K562 (cell line): ENCODE measurements at regions not wholly inside any gene's neighbourhood (a gene's known extent, or its start where the extent isn't known, plus 50 kb on each side); places are given as distances from the start of the nearest gene placed in this dataset.

Source experiments
- ATAC-seq: fragments of 200-7000 bp; cut with Tn5 transposase; 3 replicates; pipeline ENCODE4 v1.9.1; 2020; ENCODE audit warnings: moderate library complexity
- BruUV-seq: library from RNA; stranded (reverse); fragments of 400-500 nt; replicated peaks from 2 replicates; lab custom pipeline; 2021; lab: Mats Ljungman, UMichigan
- CTCF ChIA-PET: fragments of 300-600 bp; formaldehyde crosslinking; extraction: SDS; loops from one replicate; lab custom pipeline; 2021; ENCODE audit warnings: low intra/inter-chr PET ratio; lab: Yijun Ruan, JAX
- POLR2A ChIA-PET: fragments of 300-600, 350-650 bp; sonication (Branson Sonifier 250); formaldehyde crosslinking; extraction: SDS; loops from one replicate; lab custom pipeline; 2021; ENCODE audit warnings: antibody characterized with exemption, inconsistent platforms; lab: Yijun Ruan, JAX
- DNase-seq, 4 experiments: peaks; one replicate each; pipeline versions ENCODE4 v3.0.0 to v3.0.0-alpha.2; 2011 to 2018; ENCODE audit warnings: low spot score in 3 of 4, mixed read lengths in 3 of 4; ENCODE audit errors: extremely low read depth in 1 of 4
- FAIRE-seq: peaks from 2 replicates; lab custom pipeline; 2011; peaks lifted over from hg19 to GRCh38; lab: Jason Lieb, UNC
- H2AFZ ChIP-seq: 2 replicates; pipeline ENCODE4 v1.6.0; 2011; ENCODE audit warnings: low read depth, low read length, control low read depth, inconsistent platforms
- H3K27ac ChIP-seq: fragments of 200-600 bp; 3 replicates; pipeline ENCODE4 v1.8.0; 2011; ENCODE audit warnings: low read depth, mild to moderate bottlenecking, control low read depth, inconsistent platforms, low read length, moderate library complexity, mixed read lengths; ENCODE audit errors: extremely low read depth
- H3K27me3 ChIP-seq, 2 experiments: fragments of 300-600 bp in 1 of 2; 2 replicates in 1 of 2; 3 replicates in 1 of 2; pipeline versions ENCODE4 v1.6.0 to v1.8.0; 2011; ENCODE audit warnings: inconsistent platforms in 2 of 2, low read length in 2 of 2, mild to moderate bottlenecking in 1 of 2, mixed read lengths in 1 of 2, moderate library complexity in 1 of 2; ENCODE audit not compliant: control insufficient read depth in 2 of 2, insufficient read depth in 2 of 2
- H3K36me3 ChIP-seq: fragments of 300-600 bp; 3 replicates; pipeline ENCODE4 v1.8.0; 2011; ENCODE audit warnings: mild to moderate bottlenecking, low read length, inconsistent platforms; ENCODE audit not compliant: control insufficient read depth, insufficient read depth
- H3K4me1 ChIP-seq, 2 experiments: fragments of 200-600 bp in 1 of 2; replicated peaks in 1 of 2; 2 replicates in 1 of 2; 3 replicates in 1 of 2; pipeline versions ENCODE4 v1.5.1 to v1.8.0; 2011; ENCODE audit warnings: inconsistent platforms in 2 of 2, low read length in 2 of 2, mild to moderate bottlenecking in 1 of 2, mixed read lengths in 1 of 2, moderate library complexity in 1 of 2; ENCODE audit not compliant: control insufficient read depth in 2 of 2, insufficient read depth in 2 of 2
- H3K4me2 ChIP-seq: 2 replicates; pipeline ENCODE4 v1.6.1; 2011; ENCODE audit warnings: low read length, control low read depth, inconsistent platforms, mixed read lengths; ENCODE audit not compliant: insufficient read depth
- H3K4me3 ChIP-seq: fragments of 200-600 bp; sonication (generic), shearing (Covaris generic); 2 replicates; pipeline ENCODE4 v1.5.1; 2016; ENCODE audit warnings: control low read depth, inconsistent platforms
- H3K79me2 ChIP-seq: fragments of 200-600 bp; 3 replicates; pipeline ENCODE4 v1.8.0; 2011; ENCODE audit warnings: low read length, inconsistent platforms; ENCODE audit not compliant: control insufficient read depth, insufficient read depth
- H3K9ac ChIP-seq, 2 experiments: 2 replicates each; pipeline versions ENCODE4 v1.6.0 to v1.6.1; 2011; ENCODE audit warnings: low read depth in 2 of 2, low read length in 2 of 2, control low read depth in 1 of 2, inconsistent platforms in 1 of 2, mild to moderate bottlenecking in 1 of 2, mixed read lengths in 1 of 2; ENCODE audit not compliant: insufficient read depth in 1 of 2
- H3K9me1 ChIP-seq: one replicate; pipeline ENCODE4 v1.6.0; 2011; ENCODE audit warnings: inconsistent platforms, mild to moderate bottlenecking, low read length, moderate library complexity; ENCODE audit not compliant: control insufficient read depth, insufficient read depth
- H3K9me3 ChIP-seq: replicated peaks from 2 replicates; pipeline ENCODE4 v1.5.1; 2011; ENCODE audit warnings: low read depth, low read length, inconsistent platforms; ENCODE audit not compliant: control insufficient read depth, insufficient read depth
- H4K20me1 ChIP-seq: replicated peaks from 2 replicates; pipeline ENCODE4 v1.6.1; 2011; ENCODE audit warnings: low read length, inconsistent platforms, mixed read lengths; ENCODE audit not compliant: control insufficient read depth, insufficient read depth
- CREBBP ChIP-seq: IDR thresholded peaks from one replicate; pipeline ENCODE4 v1.6.1; 2012; ENCODE audit warnings: low read depth, mild to moderate bottlenecking, control low read depth, inconsistent platforms, low read length
- ETV1 ChIP-seq: fragments of 450-650 bp; conservative IDR thresholded peaks from 2 replicates; pipeline ENCODE4 v1.6.1; 2016; ENCODE audit warnings: missing genetic modification characterization, control low read depth, low read depth, missing compliant biosample characterization
- FOXA1 ChIP-seq: fragments of 450-650 bp; IDR thresholded peaks from 2 replicates; pipeline ENCODE4 v1.6.1; 2016; ENCODE audit warnings: mild to moderate bottlenecking, borderline replicate concordance
- FUS ChIP-seq: fragments of 200-400 bp; formaldehyde crosslinking; optimal IDR thresholded peaks from 2 replicates; pipeline ENCODE3; 2017; ENCODE audit warnings: low read depth, low read length
- GATA2 ChIP-seq: sonication (generic); formaldehyde crosslinking; IDR thresholded peaks from 2 replicates; pipeline ENCODE4 v1.4.0; 2020; ENCODE audit warnings: mild to moderate bottlenecking, missing genetic modification reagents
- HNRNPK ChIP-seq: fragments of 200-400 bp; formaldehyde crosslinking; IDR thresholded peaks from one replicate; pipeline ENCODE4 v1.6.1; 2018; ENCODE audit warnings: mild to moderate bottlenecking, low read depth, low read length; ENCODE audit not compliant: poor library complexity, severe bottlenecking
- MXD1 ChIP-seq: fragments of 250-450 bp; sonication (Bioruptor Pico); IDR thresholded peaks from 2 replicates; pipeline ENCODE4 v1.8.0; 2021; ENCODE audit warnings: borderline replicate concordance, mild to moderate bottlenecking, moderate library complexity; ENCODE audit not compliant: poor library complexity, severe bottlenecking
- NR2C2 ChIP-seq, 2 experiments: fragments of 200-800 bp in 1 of 2; sonication (Bioruptor generic) in 1 of 2; sonication (generic) in 1 of 2; formaldehyde crosslinking in 1 of 2; IDR thresholded peaks; 2 replicates each; pipeline versions ENCODE4 v1.6.1 to v1.8.0; 2016 to 2022; ENCODE audit warnings: mild to moderate bottlenecking in 1 of 2, missing compliant biosample characterization in 1 of 2, missing genetic modification characterization in 1 of 2, missing genetic modification reagents in 1 of 2
- POU5F1 ChIP-seq: fragments of 150-350 bp; IDR thresholded peaks from 2 replicates; pipeline ENCODE4 v1.6.1; 2014; ENCODE audit warnings: borderline replicate concordance, low read length, low read depth, mild to moderate bottlenecking; ENCODE audit not compliant: partially characterized antibody
- RBM25 ChIP-seq: fragments of 200-400 bp; formaldehyde crosslinking; IDR thresholded peaks from 2 replicates; pipeline ENCODE4 v1.6.1; 2018; ENCODE audit warnings: low read length, low read depth, moderate library complexity; ENCODE audit not compliant: severe bottlenecking
- SMAD2 ChIP-seq: fragments of 150-350 bp; IDR thresholded peaks from 2 replicates; pipeline ENCODE4 v1.6.1; 2014; ENCODE audit warnings: low read depth, mild to moderate bottlenecking, low read length
- TEAD2 ChIP-seq: fragments of 450-650 bp; IDR thresholded peaks from 2 replicates; pipeline ENCODE4 v1.6.1; 2016; ENCODE audit warnings: missing genetic modification characterization, control low read depth, missing compliant biosample characterization
- VEZF1 ChIP-seq: fragments of 200-800 bp; sonication (Bioruptor generic); IDR thresholded peaks from 2 replicates; pipeline ENCODE4 v1.6.1; 2017; ENCODE audit warnings: missing genetic modification characterization, missing compliant biosample characterization
- ZNF551 ChIP-seq: fragments of 250-450 bp; sonication (Bioruptor Pico); IDR thresholded peaks from 2 replicates; pipeline ENCODE4 v1.5.0; 2021; ENCODE audit warnings: mild to moderate bottlenecking, moderate library complexity
- ZNF589 ChIP-seq: fragments of 200-800 bp; sonication (Bioruptor generic); IDR thresholded peaks from 2 replicates; pipeline ENCODE4 v1.6.1; 2016; ENCODE audit warnings: low read depth, missing genetic modification characterization, missing compliant biosample characterization
- WGBS: fragments of 100-300 bp; shearing (Covaris generic); methylation state at CpG from one replicate; pipeline ENCODE4 v1.1.6; 2016; ENCODE audit warnings: low coverage, mixed read lengths; ENCODE audit not compliant: insufficient coverage; ENCODE audit errors: missing lambda C conversion rate; 5-methylcytosine and 5-hydroxymethylcytosine counted together
- in situ Hi-C: fragments of 300-500 bp; cut with MboI; formaldehyde crosslinking; loops from 4 replicates; pipeline ENCODE4 v1.15.0; 2018; ENCODE audit warnings: inconsistent platforms, mixed read lengths
- intact Hi-C: fragments of 100-400 bp; cut with micrococcal nuclease; formaldehyde crosslinking; loops from 2 replicates; pipeline ENCODE4 v1.14.2; 2022

GRCh38 chr5:30524428-30524827 lies 669.1 kb upstream of the CDH6 start:
- no TSS peak for BruUV-seq
- intact Hi-C loops (no loop called here), in situ Hi-C loops (no loop called here)
- Histone ChIP-seq H3K9ac (no peak overlapping the region), H3K27ac (no peak overlapping the region), H3K4me3 (no peak overlapping the region), H3K36me3 (no peaks in the 10 kb centered on the region), H3K9me3 (peaks cover 2% of the 10 kb centered on the region; the same call in 1 of the 2 replicates), H4K20me1 (no peaks in the 10 kb centered on the region), H2AFZ (no peak overlapping the region), H3K79me2 (no peaks in the 10 kb centered on the region), H3K9me1 (no peaks in the 10 kb centered on the region), H3K4me2 (no peak overlapping the region), H3K27me3 (no peaks in the 10 kb centered on the region), H3K4me1 (no peaks in the 10 kb centered on the region)
- ATAC-seq (no peak), DNase-seq (no peak), FAIRE-seq (no peak)
- 0% methylated on average over 6 of the region's 6 CpGs for WGBS
- POLR2A ChIA-PET = no interaction called here
- CTCF ChIA-PET = no interaction called here
- TF ChIP-seq POU5F1 (no peak), ZNF551 (CRISPR knock-in tag) (no peak), RBM25 (no peak), HNRNPK (no peak), CREBBP (no peak), VEZF1 (no peak), TEAD2 (tag) (no peak), FOXA1 (no peak), ETV1 (no peak), NR2C2 (CRISPR knock-in tag; IDR thresholded peaks at IDR 0.05) (no peak), NR2C2 (tag; IDR thresholded peaks at IDR 0.05) (no peak), SMAD2 (no peak), FUS (no peak), GATA2 (CRISPR knock-in tag) (no peak), ZNF589 (CRISPR knock-in tag) (no peak), MXD1 (CRISPR knock-in tag) (no peak)
